B cell (primary cell): ENCODE measurements at regions not wholly inside any gene's neighbourhood (a gene's known extent, or its start where the extent isn't known, plus 50 kb on each side); places are given as distances from the start of the nearest gene placed in this dataset.

ENCODE experiments used
- ATAC-seq: fragments of 200-7000 bp; cut with Tn5 transposase; one replicate; pipeline ENCODE4 v1.10.0; 2021; ENCODE audit warnings: low read depth, mild to moderate bottlenecking, moderate number of reproducible peaks, moderate library complexity
- CTCF ChIA-PET: fragments of 350-600 bp; sonication (Branson Sonifier 250); formaldehyde crosslinking; loops from one replicate; lab custom pipeline; 2021; ENCODE audit warnings: antibody characterized with exemption, inconsistent platforms; lab: Charles Lee
- POLR2A ChIA-PET: fragments of 350-600 bp; sonication (Branson Sonifier 250); formaldehyde crosslinking; loops from one replicate; lab custom pipeline; 2021; ENCODE audit warnings: antibody characterized with exemption; lab: Charles Lee
- DNase-seq: peaks from one replicate; pipeline ENCODE4 v3.0.0; 2013
- H2AFZ ChIP-seq: 2 replicates; pipeline ENCODE4 v1.6.1; 2012; ENCODE audit warnings: mild to moderate bottlenecking, low read depth, low read length; ENCODE audit not compliant: insufficient read depth, poor library complexity, severe bottlenecking
- H3K27ac ChIP-seq, 2 donors: 1 replicate in 1 of 2; 2 replicates in 1 of 2; pipeline ENCODE4 v1.5.1; 2012 to 2013; ENCODE audit warnings: low read length in 2 of 2, mild to moderate bottlenecking in 2 of 2, moderate library complexity in 1 of 2
- H3K27me3 ChIP-seq, 4 experiments: fragments of 200-600 bp in 1 of 4; sonication (generic) in 1 of 4; replicated peaks in 1 of 4; 1 replicate in 2 of 4; 2 replicates in 2 of 4; pipeline versions ENCODE4 v1.6.1 to v1.7.0; 2013 to 2016; ENCODE audit warnings: low read length in 3 of 4, mild to moderate bottlenecking in 2 of 4, mixed read lengths in 1 of 4, moderate library complexity in 1 of 4; ENCODE audit not compliant: insufficient read depth in 4 of 4, control insufficient read depth in 3 of 4; ENCODE audit errors: control extremely low read depth in 1 of 4
- H3K36me3 ChIP-seq, 2 experiments: replicated peaks in 1 of 2; 1 replicate in 1 of 2; 2 replicates in 1 of 2; pipeline versions ENCODE4 v1.6.1 to v1.7.1; 2013; ENCODE audit warnings: low read length in 1 of 2; ENCODE audit not compliant: insufficient read depth in 2 of 2, control insufficient read depth in 1 of 2; ENCODE audit errors: control extremely low read depth in 1 of 2, extremely low read depth in 1 of 2
- H3K4me1 ChIP-seq, 2 donors: fragments of 200-600 bp in 1 of 2; sonication (generic) in 1 of 2; 1 replicate in 1 of 2; 2 replicates in 1 of 2; pipeline versions ENCODE4 v1.5.1 to v1.6.1; 2013 to 2017; ENCODE audit warnings: low read length in 2 of 2; ENCODE audit not compliant: control insufficient read depth in 2 of 2, insufficient read depth in 2 of 2
- H3K4me2 ChIP-seq: replicated peaks from 2 replicates; pipeline ENCODE3; 2012; ENCODE audit warnings: mild to moderate bottlenecking, low read depth, low read length; ENCODE audit not compliant: poor library complexity, severe bottlenecking
- H3K4me3 ChIP-seq, 5 experiments: fragments of 200-600 bp in 1 of 5; sonication (generic) in 1 of 5; 1 replicate in 3 of 5; 2 replicates in 2 of 5; pipeline versions ENCODE4 v1.5.1 to v1.7.0; 2011 to 2016; ENCODE audit warnings: low read length in 4 of 5, mild to moderate bottlenecking in 4 of 5, low read depth in 2 of 5, control low read depth in 1 of 5, moderate library complexity in 1 of 5; ENCODE audit not compliant: insufficient read depth in 1 of 5; ENCODE audit errors: control extremely low read depth in 1 of 5, extremely low read depth in 1 of 5
- H3K79me2 ChIP-seq: fragments of 200-600 bp; sonication (generic); one replicate; pipeline ENCODE4 v1.6.0; 2016; ENCODE audit warnings: low read length; ENCODE audit not compliant: control insufficient read depth, insufficient read depth
- H3K9ac ChIP-seq: fragments of 200-600 bp; sonication (generic); 2 replicates; pipeline ENCODE4 v1.6.1; 2017; ENCODE audit warnings: mild to moderate bottlenecking, low read length, moderate library complexity
- H3K9me3 ChIP-seq, 3 donors: one replicate each; pipeline versions ENCODE4 v1.6.1 to v1.7.1; 2013; ENCODE audit warnings: low read length in 2 of 3; ENCODE audit not compliant: control insufficient read depth in 2 of 3, insufficient read depth in 1 of 3; ENCODE audit errors: control extremely low read depth in 1 of 3
- H4K20me1 ChIP-seq: 2 replicates; pipeline ENCODE4 v1.6.0; 2012; ENCODE audit warnings: mild to moderate bottlenecking, low read length; ENCODE audit not compliant: insufficient read depth, control insufficient read depth, poor library complexity, severe bottlenecking
- H3K27ac Mint-ChIP-seq: one replicate; pipeline ENCODE4 v1.8.0; 2021; ENCODE audit warnings: mixed read lengths
- H3K27me3 Mint-ChIP-seq: one replicate; pipeline ENCODE4 v1.8.0; 2021; ENCODE audit warnings: mixed read lengths
- H3K4me1 Mint-ChIP-seq: one replicate; pipeline ENCODE4 v1.8.0; 2021; ENCODE audit warnings: mixed read lengths
- H3K4me3 Mint-ChIP-seq: one replicate; pipeline ENCODE4 v1.8.0; 2021; ENCODE audit warnings: mixed read lengths
- H3K9me3 Mint-ChIP-seq: one replicate; pipeline ENCODE4 v1.8.0; 2022; ENCODE audit warnings: mixed read lengths; ENCODE audit not compliant: insufficient read depth
- EZH2 ChIP-seq: IDR thresholded peaks from 2 replicates; pipeline ENCODE4 v1.6.1; 2012; ENCODE audit warnings: borderline replicate concordance, low read depth, mild to moderate bottlenecking, moderate library complexity, low read length; ENCODE audit not compliant: insufficient read depth, poor library complexity, severe bottlenecking
- WGBS: methylation state at CpG from one replicate; pipeline ENCODE4 v1.1.5; 2013; ENCODE audit warnings: missing lambda C conversion rate; ENCODE audit not compliant: insufficient coverage; 5-methylcytosine and 5-hydroxymethylcytosine counted together
- intact Hi-C: fragments of 100-400 bp; cut with micrococcal nuclease; formaldehyde crosslinking; loops from one replicate; pipeline ENCODE4 v1.10.0; 2022
- TF ChIP-seq, protein P1 (sequence below): fragments of 200-600 bp; IDR thresholded peaks from one replicate; pipeline ENCODE4 v1.8.0; 2022; ENCODE audit warnings: antibody characterized with exemption, mild to moderate bottlenecking

DNA sequence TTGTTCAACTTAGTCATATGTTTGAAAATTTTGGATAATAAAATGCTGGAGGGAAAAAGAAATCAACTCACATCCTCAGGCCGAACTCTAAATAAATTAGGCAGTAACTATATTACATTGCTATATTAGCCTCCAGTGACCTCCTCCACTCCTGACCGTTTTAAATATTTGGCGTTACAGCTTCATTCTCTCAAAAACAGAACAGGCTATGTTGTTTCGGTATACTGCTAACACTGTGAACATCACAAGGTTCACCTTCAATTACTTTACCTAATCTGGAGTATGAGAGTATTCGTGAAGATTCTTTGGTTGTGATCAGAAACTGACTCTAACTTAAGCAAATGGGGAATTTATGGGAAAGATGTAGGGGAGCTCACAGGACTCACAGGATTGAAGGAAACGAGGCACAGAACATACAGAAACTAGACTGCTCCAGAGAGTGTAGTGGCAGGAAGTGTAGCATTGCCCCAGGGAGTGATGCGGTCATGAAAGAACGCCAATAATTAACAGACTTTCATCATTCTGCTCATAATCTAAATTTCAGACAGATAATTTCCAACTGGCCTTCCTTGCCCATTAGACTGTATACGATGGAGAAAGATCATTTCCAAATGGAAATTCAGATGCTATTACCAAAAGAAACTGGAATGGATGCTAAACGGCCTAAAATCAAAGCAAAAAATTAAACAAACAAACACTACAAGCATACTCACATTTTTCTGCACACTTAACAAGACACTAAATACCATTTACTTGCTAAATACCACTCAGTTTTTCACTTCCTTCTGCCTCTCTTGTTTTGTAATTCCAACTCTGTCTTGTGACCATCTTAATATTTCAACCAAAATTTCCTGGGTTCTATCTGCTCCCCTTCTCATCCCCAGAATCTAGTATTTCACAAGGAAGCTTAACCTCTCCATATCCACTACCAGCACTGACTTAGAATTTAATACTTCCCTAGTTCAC lies 110.1 kb upstream of the LPAR1 start:
- POLR2A ChIA-PET: no interaction called here
- DNase-seq (no peak), ATAC-seq (no peak)
- H3K9ac ChIP-seq: no peak overlapping the region
- H2AFZ ChIP-seq: no peak overlapping the region
- H3K27ac ChIP-seq: no peak overlapping the region
- Mint-ChIP-seq H3K4me1 (no peaks in the 10 kb centered on the region), H3K9me3 (no peaks in the 10 kb centered on the region), H3K27ac (no peak overlapping the region), H3K27me3 (no peaks in the 10 kb centered on the region), H3K4me3 (no peak overlapping the region)
- H3K4me2 ChIP-seq: no peak overlapping the region
- H3K27me3 ChIP-seq: no peaks in the 10 kb centered on the region
- no peaks in the 10 kb centered on the region for H3K36me3 ChIP-seq
- no peaks in the 10 kb centered on the region for H3K79me2 ChIP-seq
- intact Hi-C loops: no loop called here
- CTCF ChIA-PET: no interaction called here
- H3K4me3 ChIP-seq: no peak overlapping the region
- TF ChIP-seq, protein P1, sequence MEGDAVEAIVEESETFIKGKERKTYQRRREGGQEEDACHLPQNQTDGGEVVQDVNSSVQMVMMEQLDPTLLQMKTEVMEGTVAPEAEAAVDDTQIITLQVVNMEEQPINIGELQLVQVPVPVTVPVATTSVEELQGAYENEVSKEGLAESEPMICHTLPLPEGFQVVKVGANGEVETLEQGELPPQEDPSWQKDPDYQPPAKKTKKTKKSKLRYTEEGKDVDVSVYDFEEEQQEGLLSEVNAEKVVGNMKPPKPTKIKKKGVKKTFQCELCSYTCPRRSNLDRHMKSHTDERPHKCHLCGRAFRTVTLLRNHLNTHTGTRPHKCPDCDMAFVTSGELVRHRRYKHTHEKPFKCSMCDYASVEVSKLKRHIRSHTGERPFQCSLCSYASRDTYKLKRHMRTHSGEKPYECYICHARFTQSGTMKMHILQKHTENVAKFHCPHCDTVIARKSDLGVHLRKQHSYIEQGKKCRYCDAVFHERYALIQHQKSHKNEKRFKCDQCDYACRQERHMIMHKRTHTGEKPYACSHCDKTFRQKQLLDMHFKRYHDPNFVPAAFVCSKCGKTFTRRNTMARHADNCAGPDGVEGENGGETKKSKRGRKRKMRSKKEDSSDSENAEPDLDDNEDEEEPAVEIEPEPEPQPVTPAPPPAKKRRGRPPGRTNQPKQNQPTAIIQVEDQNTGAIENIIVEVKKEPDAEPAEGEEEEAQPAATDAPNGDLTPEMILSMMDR: no peak
- no peak for TF ChIP-seq EZH2
- H3K9me3 ChIP-seq: no peaks in the 10 kb centered on the region
- 74% methylated on average over 5 of the region's 10 CpGs for WGBS
- no peaks in the 10 kb centered on the region for H3K4me1 ChIP-seq
- no peaks in the 10 kb centered on the region for H4K20me1 ChIP-seq

DNA sequence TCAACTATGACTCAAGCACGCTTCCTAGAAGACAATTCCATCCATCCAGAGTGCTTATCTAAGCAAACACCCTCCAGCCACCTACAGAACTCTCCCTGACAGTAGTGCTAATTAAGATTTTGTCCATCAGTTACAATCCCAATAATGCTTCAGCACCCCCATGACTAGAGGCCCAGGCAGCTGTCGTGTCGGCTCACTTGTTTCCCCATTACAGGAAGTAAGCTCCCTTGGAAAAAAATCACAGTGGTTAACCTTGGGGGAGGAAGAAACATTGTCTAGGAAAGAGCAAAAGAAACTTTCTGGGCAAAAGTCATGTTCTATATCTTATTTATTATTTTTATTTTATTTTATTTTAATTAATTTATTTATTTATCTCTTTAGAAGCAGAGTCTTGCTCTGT lies 108.8 kb upstream of the LPAR1 start:
- 50% methylated on average over 1 of the region's 3 CpGs for WGBS
- no peak overlapping the region for H3K27ac Mint-ChIP-seq
- no peak overlapping the region for H2AFZ ChIP-seq

More for the DNA sequence above, 108.8 kb upstream of the LPAR1 start:
- POLR2A ChIA-PET: no interaction called here
- Histone ChIP-seq H3K4me2 (no peak overlapping the region), H3K36me3 (no peaks in the 10 kb centered on the region), H3K27ac (no peak overlapping the region), H3K79me2 (no peaks in the 10 kb centered on the region), H3K9ac (no peak overlapping the region), H4K20me1 (no peaks in the 10 kb centered on the region), H3K4me3 (no peak overlapping the region), H3K4me1 (no peaks in the 10 kb centered on the region), H3K27me3 (no peaks in the 10 kb centered on the region), H3K9me3 (no peaks in the 10 kb centered on the region)
- intact Hi-C loops: no loop called here
- CTCF ChIA-PET: no interaction called here
- Mint-ChIP-seq H3K4me3 (no peak overlapping the region), H3K4me1 (no peaks in the 10 kb centered on the region), H3K9me3 (no peaks in the 10 kb centered on the region), H3K27me3 (no peaks in the 10 kb centered on the region)
- ATAC-seq (no peak), DNase-seq (no peak)
- TF ChIP-seq EZH2: no peak
- TF ChIP-seq, protein P1: no peak
